Caki2 (cell line): ENCODE measurements at regions not wholly inside any gene's neighbourhood (a gene's known extent, or its start where the extent isn't known, plus 50 kb on each side); places are given as distances from the start of the nearest gene placed in this dataset.
"Not testable (repeated sequence)": the region's sequence is repeated elsewhere in the genome, so short reads cannot be mapped to it uniquely, and the experiment has no call there.

Experiments used
- DNase-seq: peaks from one replicate; pipeline ENCODE4 v3.0.0-alpha.2; 2015; ENCODE audit warnings: low read depth
- in situ Hi-C: cut with HindIII; loops from 2 replicates; pipeline ENCODE4 v1.10.0; 2016; ENCODE audit warnings: low sequenced_read_pairs, low pct_unique_long_range_greater_than_20kb, mixed read lengths

GRCh38 chr21:9836547-9836946 is 684.8 kb upstream of the TPTE start:
- in situ Hi-C loops, DNase-seq: not testable (repeated sequence)

DNA sequence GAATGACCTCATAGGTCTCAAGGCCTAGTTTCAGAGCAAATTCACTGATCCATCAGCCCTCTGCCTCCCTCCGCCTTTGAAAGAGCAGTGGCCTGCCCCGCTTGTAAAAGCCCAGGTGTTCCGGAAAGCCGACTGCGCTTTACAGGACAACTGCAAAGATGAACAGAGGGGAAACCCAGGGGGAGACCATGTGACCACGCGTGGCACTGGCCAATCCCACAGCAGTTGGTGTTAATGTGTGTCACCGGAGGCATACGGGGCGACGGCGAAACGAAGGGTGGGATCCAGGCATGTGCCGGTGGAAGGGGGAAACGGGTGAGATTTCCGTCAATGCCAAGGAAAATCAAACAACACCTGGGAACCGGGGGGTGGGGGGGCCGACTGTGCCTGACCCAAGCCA is 684.4 kb upstream of the TPTE start:
- in situ Hi-C loops, DNase-seq: not testable (repeated sequence)

- DNase-seq, in situ Hi-C loops: not testable (repeated sequence)
These were observed 683.9 kb upstream of the TPTE start for GRCh38 chr21:9837526-9837925.

DNA sequence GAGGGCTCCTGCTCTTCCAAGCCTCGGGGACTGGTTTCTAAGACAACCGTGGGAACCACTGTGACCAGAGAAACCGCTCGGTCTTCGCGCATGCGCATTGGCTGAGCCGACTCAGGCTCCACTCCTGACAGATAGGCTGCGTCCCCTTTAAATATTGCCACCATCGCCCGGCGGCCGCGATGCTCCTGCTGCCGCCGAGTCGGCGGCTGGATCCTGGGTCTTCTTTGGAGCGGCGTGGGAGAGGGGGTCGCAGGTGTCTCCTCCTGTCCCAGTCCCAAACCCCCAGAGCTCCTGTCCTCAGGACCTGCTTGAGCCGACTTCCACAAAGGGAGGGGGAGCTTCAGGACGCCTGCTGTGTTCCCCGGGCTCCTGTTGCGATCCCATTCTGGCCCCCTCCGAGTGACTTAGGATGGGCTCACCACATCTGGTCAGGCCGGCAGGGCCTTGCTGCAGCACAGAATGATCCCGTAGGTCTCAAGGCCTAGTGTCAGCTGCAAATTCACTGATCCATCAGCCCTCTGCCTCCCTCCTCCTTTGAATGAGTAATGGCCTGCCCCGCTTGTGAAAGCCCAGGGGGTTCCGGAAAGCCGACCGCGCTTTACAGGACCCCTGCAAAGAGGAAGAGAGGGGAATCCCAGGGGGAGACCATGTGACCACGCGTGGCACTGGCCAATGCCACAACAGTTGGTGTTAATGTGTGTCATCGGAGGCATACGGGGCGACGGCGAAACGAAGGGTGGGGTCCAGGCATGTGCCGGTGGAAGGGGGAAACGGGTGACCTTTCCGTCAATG is 683.2 kb upstream of the TPTE start:
- no peak for DNase-seq
- in situ Hi-C loops = no loop called here

- in situ Hi-C loops = no loop called here
- no peak for DNase-seq
These were observed 682.4 kb upstream of the TPTE start for GRCh38 chr21:9838738-9839642.

GRCh38 chr21:9844106-9844505 is 677.3 kb upstream of the TPTE start:
- in situ Hi-C loops = not testable (repeated sequence)

GRCh38 chr21:9847511-9847910 is 673.9 kb upstream of the TPTE start:
- DNase-seq, in situ Hi-C loops: not testable (repeated sequence)

More at GRCh38 chr21:9844106-9844505, 677.3 kb upstream of the TPTE start:
- DNase-seq = not testable (repeated sequence)

DNA sequence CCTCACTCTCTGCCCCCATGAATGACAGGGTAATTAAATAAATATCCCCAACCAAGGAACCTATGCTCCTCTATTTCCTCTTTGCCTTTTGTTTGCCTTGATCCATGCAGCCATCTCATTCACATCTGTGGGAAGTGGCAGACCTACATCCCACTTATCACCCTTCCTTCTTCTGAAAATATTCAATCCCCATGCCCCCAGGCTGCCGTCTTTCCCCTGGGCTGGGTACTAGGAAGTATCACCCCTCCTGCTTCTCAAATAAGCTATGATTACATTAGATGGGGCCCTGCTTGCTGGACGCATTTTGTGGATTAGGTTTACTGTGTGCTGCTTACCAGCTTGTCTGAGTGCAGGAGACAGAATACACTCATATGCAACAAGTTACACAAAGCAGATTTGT is 670.2 kb upstream of the TPTE start:
- in situ Hi-C loops, DNase-seq: not testable (repeated sequence)

DNA sequence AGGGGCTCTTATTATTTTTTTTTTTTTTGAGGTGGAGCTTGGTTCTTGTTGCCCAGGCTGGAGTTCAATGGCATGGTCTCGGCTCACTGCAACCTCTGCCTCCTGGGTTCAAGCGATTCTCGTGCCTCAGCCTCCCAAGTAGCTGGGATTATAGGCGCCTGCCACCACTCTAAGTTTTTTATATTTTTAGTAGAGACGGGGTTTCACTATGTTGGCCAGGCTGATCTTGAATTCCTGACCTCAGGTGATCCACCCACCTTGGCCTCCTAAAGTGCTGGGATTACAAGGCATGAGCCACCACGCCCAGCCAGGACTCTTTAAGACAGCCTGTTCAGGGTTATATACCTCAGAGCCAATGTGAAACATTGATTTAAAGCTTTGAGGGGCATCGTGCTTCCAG is 669.7 kb upstream of the TPTE start:
- in situ Hi-C loops, DNase-seq: not testable (repeated sequence)

GRCh38 chr21:9857563-9857962 is 663.8 kb upstream of the TPTE start:
- DNase-seq, in situ Hi-C loops: not testable (repeated sequence)

- DNase-seq, in situ Hi-C loops: not testable (repeated sequence)
These were observed 661.5 kb upstream of the TPTE start for GRCh38 chr21:9859865-9860264.

GRCh38 chr21:9862456-9862855 is 658.9 kb upstream of the TPTE start:
- DNase-seq, in situ Hi-C loops: not testable (repeated sequence)

- in situ Hi-C loops, DNase-seq: not testable (repeated sequence)
These were observed 653.6 kb upstream of the TPTE start for GRCh38 chr21:9867815-9868214.

- DNase-seq, in situ Hi-C loops: not testable (repeated sequence)
These were observed 648.3 kb upstream of the TPTE start for GRCh38 chr21:9873096-9873495.

DNA sequence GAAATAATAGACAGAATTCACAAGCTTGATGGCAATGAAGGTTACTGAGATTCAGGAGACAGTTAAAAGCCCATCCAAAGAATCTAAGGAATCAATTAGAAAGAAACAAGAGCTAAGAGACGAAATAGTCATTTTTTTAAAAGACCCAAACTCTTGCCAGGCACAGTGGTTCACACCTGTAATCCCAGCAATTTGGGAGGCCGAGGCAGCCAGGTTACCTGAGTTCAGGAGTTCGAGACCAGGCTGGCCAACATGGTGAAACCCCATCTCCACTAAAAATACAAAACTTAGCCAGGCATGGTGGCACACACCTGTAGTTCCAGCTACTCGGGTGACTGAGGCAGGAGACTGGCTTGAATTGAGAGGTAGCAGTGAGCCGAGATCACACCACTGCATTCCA is 647.2 kb upstream of the TPTE start:
- in situ Hi-C loops, DNase-seq: not testable (repeated sequence)

- DNase-seq, in situ Hi-C loops: not testable (repeated sequence)
These were observed 640.0 kb upstream of the TPTE start for GRCh38 chr21:9881430-9881829.

- in situ Hi-C loops, DNase-seq: not testable (repeated sequence)
These were observed 638.3 kb upstream of the TPTE start for GRCh38 chr21:9883047-9883446.

DNA sequence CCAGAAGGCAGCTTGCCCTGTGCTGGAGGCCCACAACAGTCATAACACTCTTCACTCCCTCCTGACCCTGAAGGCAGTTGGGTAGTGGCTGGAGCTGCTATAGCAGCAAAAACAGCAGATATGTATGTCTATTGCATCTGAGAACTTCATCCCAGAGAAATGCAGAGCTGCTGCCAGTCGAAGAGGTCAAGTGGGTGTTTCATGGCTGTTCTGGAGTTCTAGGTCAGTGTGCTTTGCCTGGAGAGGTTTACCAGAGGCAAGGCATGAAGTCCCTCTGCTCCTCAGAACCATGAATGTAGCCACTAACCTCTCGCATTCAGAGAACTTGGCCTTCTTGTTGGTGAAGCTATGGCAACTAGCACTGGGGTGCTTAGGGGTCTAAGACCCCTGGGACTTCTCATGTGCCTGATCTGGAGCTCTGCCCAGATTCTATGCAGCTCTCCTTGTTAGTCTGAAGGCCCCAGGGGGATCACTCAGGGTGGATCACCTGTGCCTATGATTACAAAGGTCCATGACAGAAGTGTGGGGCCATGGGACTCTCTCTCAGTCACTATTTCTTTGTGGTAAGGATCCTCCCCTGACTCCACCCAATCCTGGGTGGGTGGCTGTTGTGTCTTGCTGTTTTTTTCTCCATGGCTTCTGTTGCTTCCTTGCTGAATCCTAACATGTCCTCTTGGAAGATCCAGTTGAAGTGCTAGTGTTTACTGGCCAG is 637.7 kb upstream of the TPTE start:
- in situ Hi-C loops, DNase-seq: not testable (repeated sequence)
